CD4-positive, alpha-beta T cell treated with Interleukin-17A for 4 hours (primary cell): ENCODE measurements at regions not wholly inside any gene's neighbourhood (a gene's known extent, or its start where the extent isn't known, plus 50 kb on each side); places are given as distances from the start of the nearest gene placed in this dataset.
A peak's percentile ranks its signal among the peaks of the same experiment; 100 is the strongest.

ENCODE experiments used
- DNase-seq: peaks from one replicate; pipeline ENCODE4 v3.0.0-alpha.2; 2020; ENCODE audit warnings: mixed read lengths

GRCh38 chr21:27190601-27191000 is 223.7 kb upstream of the ADAMTS5 start:
- DNase-seq: no peak

GRCh38 chr21:27189870-27190269 is 223.0 kb upstream of the ADAMTS5 start:
- no peak for DNase-seq

GRCh38 chr21:27173053-27173452 is 206.2 kb upstream of the ADAMTS5 start:
- DNase-seq: no peak

- no peak for DNase-seq
These were observed 204.8 kb upstream of the ADAMTS5 start for GRCh38 chr21:27171707-27172106.

- DNase-seq: no peak
These were observed 201.2 kb upstream of the ADAMTS5 start for GRCh38 chr21:27168084-27168483.

- DNase-seq: no peak
These were observed 197.6 kb upstream of the ADAMTS5 start for GRCh38 chr21:27164208-27165177.

GRCh38 chr21:27158967-27159366 is 192.1 kb upstream of the ADAMTS5 start:
- no peak for DNase-seq

- DNase-seq: no peak
These were observed 190.2 kb upstream of the ADAMTS5 start for GRCh38 chr21:27157097-27157496.

- no peak for DNase-seq
These were observed 189.8 kb upstream of the ADAMTS5 start for GRCh38 chr21:27156666-27157065.

- DNase-seq: no peak
These were observed 188.2 kb upstream of the ADAMTS5 start for GRCh38 chr21:27155130-27155500.

GRCh38 chr21:27154451-27155129 is 187.7 kb upstream of the ADAMTS5 start:
- no peak for DNase-seq

GRCh38 chr21:27152996-27153395 is 186.1 kb upstream of the ADAMTS5 start:
- DNase-seq: no peak

- DNase-seq: no peak
These were observed 182.1 kb upstream of the ADAMTS5 start for GRCh38 chr21:27149034-27149433.

GRCh38 chr21:27146268-27146667 is 179.4 kb upstream of the ADAMTS5 start:
- no peak for DNase-seq

- no peak for DNase-seq
These were observed 178.4 kb upstream of the ADAMTS5 start for GRCh38 chr21:27145134-27145798.

- DNase-seq: peak; percentile 2
These were observed 176.6 kb upstream of the ADAMTS5 start for GRCh38 chr21:27143476-27143875.

- no peak for DNase-seq
These were observed 172.6 kb upstream of the ADAMTS5 start for GRCh38 chr21:27139526-27139925.

GRCh38 chr21:27134516-27134915 is 167.6 kb upstream of the ADAMTS5 start:
- no peak for DNase-seq

- DNase-seq: no peak
These were observed 165.4 kb upstream of the ADAMTS5 start for GRCh38 chr21:27132266-27132665.

- DNase-seq: no peak
These were observed 163.3 kb upstream of the ADAMTS5 start for GRCh38 chr21:27130154-27130553.

- no peak for DNase-seq
These were observed 162.8 kb upstream of the ADAMTS5 start for GRCh38 chr21:27129694-27130093.

- DNase-seq: no peak
These were observed 162.3 kb upstream of the ADAMTS5 start for GRCh38 chr21:27129215-27129614.

GRCh38 chr21:27126140-27126539 is 159.3 kb upstream of the ADAMTS5 start:
- no peak for DNase-seq

- DNase-seq: no peak
These were observed 155.8 kb upstream of the ADAMTS5 start for GRCh38 chr21:27122686-27123085.
